Smooth muscle cell (in vitro differentiated cells): ENCODE measurements at regions not wholly inside any gene's neighbourhood (a gene's known extent, or its start where the extent isn't known, plus 50 kb on each side); places are given as distances from the start of the nearest gene placed in this dataset.
"Not testable (repeated sequence)": the region's sequence is repeated elsewhere in the genome, so short reads cannot be mapped to it uniquely, and the experiment has no call there.

Source experiments
- DNase-seq: peaks from one replicate; lab custom pipeline; 2025; ENCODE audit not compliant: unreplicated experiment; lab: John Stamatoyannopoulos, UW
- H2AFZ ChIP-seq: fragments of 200-600 bp; sonication (generic); 2 replicates; pipeline ENCODE4 v1.6.0; 2016; ENCODE audit warnings: antibody characterized with exemption, low read depth, mild to moderate bottlenecking
- H3F3A ChIP-seq: fragments of 200-600 bp; sonication (generic); 2 replicates; pipeline ENCODE4 v1.6.0; 2017; ENCODE audit warnings: antibody characterized with exemption, low read depth
- H3K27ac ChIP-seq: fragments of 200-600 bp; sonication (generic); 2 replicates; pipeline ENCODE4 v1.5.1; 2016; ENCODE audit warnings: low read depth, mild to moderate bottlenecking
- H3K27me3 ChIP-seq: fragments of 200-600 bp; sonication (generic); 2 replicates; pipeline ENCODE4 v1.6.1; 2016; ENCODE audit warnings: low read depth, mild to moderate bottlenecking
- H3K36me3 ChIP-seq: fragments of 200-600 bp; sonication (generic); 2 replicates; pipeline ENCODE4 v1.5.1; 2016; ENCODE audit warnings: low read depth
- H3K4me1 ChIP-seq: fragments of 200-600 bp; sonication (generic); 2 replicates; pipeline ENCODE4 v1.5.1; 2016; ENCODE audit warnings: low read depth
- H3K4me2 ChIP-seq: fragments of 200-600 bp; sonication (generic); 2 replicates; pipeline ENCODE4 v1.6.0; 2016; ENCODE audit warnings: mild to moderate bottlenecking
- H3K4me3 ChIP-seq: fragments of 200-600 bp; sonication (generic); 2 replicates; pipeline ENCODE4 v1.5.1; 2016; ENCODE audit warnings: mild to moderate bottlenecking
- H3K79me2 ChIP-seq: fragments of 200-600 bp; sonication (generic); 2 replicates; pipeline ENCODE4 v1.6.0; 2016; ENCODE audit warnings: low read depth, mild to moderate bottlenecking
- H3K9ac ChIP-seq: fragments of 200-600 bp; sonication (generic); 2 replicates; pipeline ENCODE4 v1.6.0; 2016; ENCODE audit warnings: low read depth
- H3K9me3 ChIP-seq: fragments of 200-600 bp; sonication (generic); replicated peaks from 2 replicates; pipeline ENCODE4 v1.5.1; 2016; ENCODE audit warnings: low read depth
- H4K20me1 ChIP-seq: fragments of 200-600 bp; sonication (generic); 2 replicates; pipeline ENCODE4 v1.6.0; 2016; ENCODE audit warnings: low read depth
- CTCF ChIP-seq: fragments of 200-600 bp; sonication (generic); IDR thresholded peaks from 2 replicates; pipeline ENCODE4 v1.5.1; 2017; ENCODE audit warnings: borderline replicate concordance, mild to moderate bottlenecking, antibody characterized with exemption; ENCODE audit not compliant: insufficient read depth, poor library complexity, severe bottlenecking
- WGBS: methylation state at CpG from one replicate; pipeline ENCODE4 v1.1.7; 2016; ENCODE audit warnings: low lambda C conversion rate; 5-methylcytosine and 5-hydroxymethylcytosine counted together

GRCh38 chr5:159807586-159807985 is 108.7 kb upstream of the ADRA1B start:
- Histone ChIP-seq H3K36me3 (no peaks in the 10 kb centered on the region), H3K79me2 (no peaks in the 10 kb centered on the region), H3F3A (no peaks in the 10 kb centered on the region), H3K27ac (no peak overlapping the region), H3K4me2 (no peak overlapping the region), H3K4me1 (no peaks in the 10 kb centered on the region), H3K4me3 (no peak overlapping the region), H2AFZ (no peak overlapping the region), H3K27me3 (no peaks in the 10 kb centered on the region), H3K9me3 (no peaks in the 10 kb centered on the region), H3K9ac (no peak overlapping the region), H4K20me1 (no peaks in the 10 kb centered on the region)
- 89% methylated on average over 2 of the region's 2 CpGs for WGBS
- DNase-seq = no peak
- no peak for TF ChIP-seq CTCF

- H3K4me2 ChIP-seq = no peak overlapping the region
- no peaks in the 10 kb centered on the region for H3K79me2 ChIP-seq
- DNase-seq = no peak
- H3K27ac ChIP-seq = no peak overlapping the region
- H4K20me1 ChIP-seq = no peaks in the 10 kb centered on the region
- no peaks in the 10 kb centered on the region for H3F3A ChIP-seq
- H3K4me3 ChIP-seq = no peak overlapping the region
- H2AFZ ChIP-seq = no peak overlapping the region
- H3K4me1 ChIP-seq = peaks cover 3% of the 10 kb centered on the region
- H3K27me3 ChIP-seq = no peaks in the 10 kb centered on the region
- H3K9me3 ChIP-seq = no peaks in the 10 kb centered on the region
- H3K36me3 ChIP-seq = no peaks in the 10 kb centered on the region
- WGBS = 68% methylated on average over 2 of the region's 2 CpGs
- TF ChIP-seq CTCF = no peak
- no peak overlapping the region for H3K9ac ChIP-seq
Measured at GRCh38 chr5:159811712-159812111, 104.6 kb upstream of the ADRA1B start.

- not testable (repeated sequence) for H3K4me1 ChIP-seq, H3F3A ChIP-seq, H3K9ac ChIP-seq, H3K9me3 ChIP-seq, H2AFZ ChIP-seq, H3K27ac ChIP-seq, H3K36me3 ChIP-seq, H3K4me3 ChIP-seq, DNase-seq, H4K20me1 ChIP-seq, H3K27me3 ChIP-seq, H3K4me2 ChIP-seq, H3K79me2 ChIP-seq
- WGBS = 100% methylated on average over 3 of the region's 3 CpGs
Measured at GRCh38 chr5:159812759-159813158, 103.5 kb upstream of the ADRA1B start.

GRCh38 chr5:159814222-159814621 is 102.1 kb upstream of the ADRA1B start:
- TF ChIP-seq CTCF = no peak
- no peak overlapping the region for H3K4me3 ChIP-seq
- H4K20me1 ChIP-seq = no peaks in the 10 kb centered on the region
- peaks cover 3% of the 10 kb centered on the region for H3K4me1 ChIP-seq
- DNase-seq = no peak
- WGBS = 95% methylated on average over 3 of the region's 3 CpGs
- no peak overlapping the region for H3K27ac ChIP-seq
- no peaks in the 10 kb centered on the region for H3K79me2 ChIP-seq
- H3F3A ChIP-seq = no peaks in the 10 kb centered on the region
- H3K36me3 ChIP-seq = no peaks in the 10 kb centered on the region
- H3K4me2 ChIP-seq = no peak overlapping the region
- H2AFZ ChIP-seq = no peak overlapping the region
- no peaks in the 10 kb centered on the region for H3K9me3 ChIP-seq
- no peaks in the 10 kb centered on the region for H3K27me3 ChIP-seq
- no peak overlapping the region for H3K9ac ChIP-seq
